C4-2B (cell line): ENCODE measurements at regions not wholly inside any gene's neighbourhood (a gene's known extent, or its start where the extent isn't known, plus 50 kb on each side); places are given as distances from the start of the nearest gene placed in this dataset.

Experiments used
- CTCF ChIP-seq: fragments of 450-650 bp; conservative IDR thresholded peaks from 2 replicates; pipeline ENCODE4 v1.5.1; 2017; ENCODE audit warnings: mild to moderate bottlenecking
- ZFX ChIP-seq: fragments of 450-650 bp; IDR thresholded peaks from 2 replicates; pipeline ENCODE4 v1.6.1; 2017

DNA sequence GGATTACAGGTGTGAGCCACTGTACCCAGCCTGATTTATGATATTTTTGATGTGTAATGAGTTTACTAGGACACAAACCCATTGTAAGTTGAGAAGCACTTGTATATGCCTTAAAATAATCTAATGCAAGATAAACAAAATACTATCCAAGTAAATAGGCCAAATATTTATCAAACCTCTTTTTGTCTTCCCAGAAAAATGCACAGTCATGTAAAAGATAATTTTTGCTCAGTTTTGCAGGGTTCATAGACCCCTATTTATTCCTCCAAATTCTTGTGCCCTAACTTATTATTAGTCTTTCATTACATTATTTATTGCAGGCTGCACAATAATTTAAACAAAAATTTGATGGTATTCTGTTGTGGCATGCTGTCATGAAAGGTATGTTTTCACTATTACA lies 1290.7 kb downstream of the STIM2 start:
- no peak for TF ChIP-seq CTCF
- TF ChIP-seq ZFX, result no peak
